GM18508 (cell line): ENCODE measurements at regions not wholly inside any gene's neighbourhood (a gene's known extent, or its start where the extent isn't known, plus 50 kb on each side); places are given as distances from the start of the nearest gene placed in this dataset.

Experiments used
- ATAC-seq: cut with Tn5 transposase; IDR thresholded peaks from one replicate; pipeline ENCODE4 v1.9.1; 2021; ENCODE audit warnings: moderate number of reproducible peaks; ENCODE audit not compliant: insufficient read depth, unreplicated experiment

DNA sequence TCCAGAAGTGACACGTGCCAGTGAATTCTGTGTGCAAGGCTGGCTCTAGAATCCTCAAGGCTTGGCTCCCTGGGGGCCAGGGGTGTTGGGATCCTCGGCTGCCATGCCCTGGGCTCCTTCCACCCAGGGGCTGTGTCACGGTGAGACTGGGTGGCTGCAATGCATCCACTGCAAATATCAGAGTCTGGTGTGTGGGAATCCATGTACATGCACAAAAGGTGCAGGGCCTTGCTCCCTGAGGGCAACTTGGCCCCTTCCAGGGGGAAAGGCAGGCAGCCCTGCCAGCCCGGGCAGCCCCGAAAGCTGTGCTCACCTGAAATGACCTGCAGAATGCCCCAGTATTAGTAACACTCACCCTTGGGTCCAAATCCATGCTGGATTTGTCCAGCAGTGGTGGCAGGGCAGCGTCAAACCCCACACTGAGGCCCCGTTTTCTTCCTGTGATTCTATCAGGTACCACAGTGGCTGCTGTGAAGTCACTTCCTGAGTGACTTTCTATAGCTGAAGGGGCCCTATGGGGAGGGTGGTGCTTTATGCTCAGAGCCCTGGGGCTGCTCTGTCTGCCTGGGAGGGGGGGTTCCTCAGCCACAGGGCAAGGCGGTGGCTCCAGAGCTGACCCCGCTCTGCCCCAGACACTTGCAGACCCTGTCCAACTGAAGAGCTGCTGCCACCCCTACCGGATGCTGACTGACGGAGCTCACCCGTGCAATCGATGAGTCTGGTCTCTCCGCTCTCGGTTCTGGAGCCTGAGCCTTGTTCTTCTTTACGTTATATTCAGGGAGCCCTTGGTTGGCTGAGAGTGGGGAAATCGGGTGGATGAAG is 317.7 kb downstream of the GLRX3 start:
- no peak for ATAC-seq

DNA sequence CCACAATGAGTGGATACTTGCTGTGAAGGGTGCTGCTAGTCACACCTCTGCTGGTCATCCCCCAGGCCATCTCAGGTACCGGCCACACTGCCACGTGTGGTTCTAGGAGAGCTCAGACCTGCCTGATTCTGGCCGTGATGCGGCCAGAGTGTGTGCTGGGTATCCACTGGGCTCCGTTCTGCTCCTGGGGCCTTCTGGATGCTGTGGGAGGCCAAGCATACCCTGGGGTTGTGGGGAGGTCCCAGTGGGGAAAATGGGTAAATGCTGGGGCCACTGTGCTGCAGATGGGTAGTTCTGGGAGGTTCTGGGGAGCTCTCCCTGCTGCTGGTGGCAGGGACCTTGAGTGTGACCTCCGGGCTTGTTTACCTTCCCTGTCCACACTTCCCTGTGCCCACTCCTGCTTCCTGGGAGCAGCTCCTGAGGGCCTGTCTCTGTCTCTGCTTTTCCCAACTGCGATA is 318.4 kb downstream of the GLRX3 start:
- ATAC-seq: no peak

DNA sequence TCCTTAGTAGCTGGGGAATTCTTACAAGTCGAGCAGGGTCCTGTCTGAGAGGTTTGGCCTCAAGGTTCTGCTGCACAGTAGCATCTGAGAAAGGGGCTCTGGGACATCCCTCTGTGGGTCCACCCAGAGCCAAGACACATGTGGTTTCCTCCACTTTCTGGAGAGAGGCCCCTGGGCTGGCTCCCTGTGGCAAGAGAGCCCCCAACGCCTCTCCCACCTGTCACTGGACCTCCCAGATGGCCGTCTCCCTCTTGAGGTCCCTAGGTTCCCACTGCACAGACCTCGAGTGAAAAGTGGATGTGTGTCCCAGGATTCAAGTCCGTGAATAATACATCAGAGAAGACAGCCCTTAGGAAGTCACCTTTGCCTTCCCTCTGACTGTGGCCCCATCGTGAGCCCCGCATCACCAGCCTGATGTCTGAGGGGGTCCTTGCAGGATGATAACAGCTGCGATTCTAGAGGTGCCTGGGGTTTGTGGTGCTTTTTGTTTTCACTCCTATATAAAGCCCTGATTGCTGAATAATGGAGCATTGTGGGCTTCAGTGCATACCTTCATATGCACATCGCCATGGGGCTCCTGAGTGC is 319.0 kb downstream of the GLRX3 start:
- no peak for ATAC-seq

DNA sequence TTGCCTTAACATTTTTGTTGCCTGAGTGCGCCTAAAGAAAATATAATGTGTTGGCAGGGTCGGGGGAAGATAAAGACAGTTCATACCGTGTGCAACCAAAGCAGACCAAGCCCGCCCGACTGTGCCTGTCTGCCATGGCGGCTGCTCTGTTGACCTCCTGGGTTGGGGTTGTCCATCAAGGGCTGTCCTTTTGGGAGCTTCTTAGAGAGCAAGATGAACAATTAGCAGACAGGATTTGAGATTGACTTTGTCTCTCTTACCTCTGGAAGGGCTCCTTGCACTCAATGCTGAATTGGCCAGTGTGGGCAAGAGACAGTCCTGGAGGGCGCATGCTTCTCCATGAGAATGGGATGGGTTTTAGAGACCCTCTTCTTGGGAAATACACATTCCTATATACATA is 319.6 kb downstream of the GLRX3 start:
- no peak for ATAC-seq

DNA sequence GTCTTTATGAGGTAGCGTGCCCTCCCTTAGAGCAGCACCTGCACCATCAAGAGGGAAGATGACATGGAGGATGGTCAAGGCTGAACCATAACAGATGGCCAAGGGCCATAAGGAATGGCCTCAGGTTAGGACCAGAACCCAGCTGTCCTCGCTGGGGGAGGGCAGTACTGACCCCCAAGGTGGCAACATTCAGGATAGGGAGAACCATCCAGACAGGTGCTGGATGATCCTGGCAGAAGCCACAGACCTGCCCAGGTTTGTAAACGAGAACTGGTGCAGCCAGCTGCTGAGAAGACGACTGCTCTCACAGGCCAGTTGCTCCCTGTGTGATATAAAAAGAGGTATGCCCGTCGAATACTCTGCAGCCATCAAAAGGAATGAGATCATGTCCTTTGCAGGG is 320.4 kb downstream of the GLRX3 start:
- ATAC-seq: no peak

DNA sequence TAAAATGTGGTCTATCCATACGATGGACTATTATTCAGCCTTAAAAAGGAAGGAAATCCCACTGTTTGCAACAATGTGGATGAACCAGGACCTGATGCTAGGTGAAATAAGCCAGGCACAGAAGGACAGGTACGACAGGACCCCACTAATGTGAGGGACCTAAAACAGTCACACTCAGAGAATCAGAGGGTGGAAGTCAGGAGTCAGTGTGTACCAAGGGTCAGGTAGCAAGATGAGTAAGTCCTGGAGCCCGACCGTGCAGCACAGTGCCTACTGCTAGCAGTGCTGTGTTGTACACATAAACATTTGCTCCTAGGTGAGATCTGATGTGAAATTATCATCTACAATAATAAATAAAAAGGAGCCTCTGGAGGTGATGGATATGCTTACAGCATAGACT is 322.3 kb downstream of the GLRX3 start:
- ATAC-seq: no peak

DNA sequence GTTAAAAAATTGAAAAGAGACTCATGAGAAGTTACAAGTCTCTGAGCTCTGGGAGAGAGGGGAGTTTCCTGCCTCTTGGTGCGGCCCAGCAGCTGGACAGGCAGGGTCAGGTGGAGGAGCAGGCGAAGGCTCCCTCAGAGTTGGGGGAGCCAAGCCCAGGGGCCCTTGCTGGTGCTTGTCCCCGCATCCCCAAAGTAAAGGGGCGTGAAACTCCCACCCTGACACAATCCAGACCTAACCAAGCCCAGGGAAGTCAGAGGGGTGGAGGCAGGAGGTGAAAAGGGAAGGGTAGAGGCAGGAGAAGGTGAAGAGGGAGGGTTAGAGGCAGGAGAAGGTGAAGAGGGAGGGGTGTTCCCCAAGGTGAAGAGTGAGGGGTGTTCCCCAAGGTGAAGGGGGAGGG is 322.8 kb downstream of the GLRX3 start:
- ATAC-seq: no peak

DNA sequence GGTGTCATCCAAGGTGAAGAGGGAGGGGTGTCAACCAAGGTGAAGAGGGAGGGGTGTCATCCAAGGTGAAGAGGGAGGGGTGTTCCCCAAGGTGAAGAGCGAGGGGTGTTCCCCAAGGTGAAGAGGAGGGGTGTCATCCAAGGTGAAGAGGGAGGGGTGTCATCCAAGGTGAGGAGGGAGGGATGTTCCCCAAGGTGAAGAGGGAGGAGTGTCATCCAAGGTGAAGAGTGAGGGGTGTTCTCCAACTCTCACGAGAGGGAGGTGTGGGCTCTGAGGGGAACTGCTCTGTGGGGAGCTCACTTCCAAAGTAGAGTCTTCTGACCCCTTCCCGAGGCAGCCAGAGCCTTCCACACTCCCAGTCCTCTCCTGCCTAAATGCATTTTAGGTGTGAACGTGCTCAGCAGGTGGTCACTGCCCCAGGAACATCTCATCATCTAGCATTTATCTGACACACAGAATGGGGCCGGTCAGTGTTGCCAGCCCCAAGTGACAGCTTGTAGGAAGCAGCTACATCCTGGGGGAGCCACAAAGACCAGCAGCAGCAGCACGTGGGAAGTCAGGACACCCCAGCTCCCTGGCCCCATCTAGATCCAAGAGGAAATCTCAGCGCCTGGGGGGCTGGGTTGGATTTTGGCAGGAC is 323.8 kb downstream of the GLRX3 start:
- ATAC-seq: no peak

DNA sequence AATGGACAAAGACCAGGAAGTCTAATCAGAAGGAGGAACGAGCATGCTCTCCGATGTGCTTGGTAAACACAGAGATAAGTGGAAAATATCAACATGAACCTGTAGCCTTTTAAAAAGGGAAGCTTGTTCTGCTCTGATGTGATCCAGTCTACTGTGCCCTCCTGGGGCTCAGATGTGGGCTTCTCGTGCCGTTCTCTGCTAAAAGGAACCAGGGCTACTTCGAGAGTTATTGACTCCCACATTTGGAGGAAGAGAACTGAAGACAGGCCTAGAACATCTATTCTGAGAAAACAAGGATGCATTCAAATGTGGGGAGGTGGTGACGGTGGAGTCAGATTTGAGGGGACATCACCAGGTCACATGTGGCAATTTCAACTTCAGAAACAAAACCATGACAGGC is 325.4 kb downstream of the GLRX3 start:
- no peak for ATAC-seq

DNA sequence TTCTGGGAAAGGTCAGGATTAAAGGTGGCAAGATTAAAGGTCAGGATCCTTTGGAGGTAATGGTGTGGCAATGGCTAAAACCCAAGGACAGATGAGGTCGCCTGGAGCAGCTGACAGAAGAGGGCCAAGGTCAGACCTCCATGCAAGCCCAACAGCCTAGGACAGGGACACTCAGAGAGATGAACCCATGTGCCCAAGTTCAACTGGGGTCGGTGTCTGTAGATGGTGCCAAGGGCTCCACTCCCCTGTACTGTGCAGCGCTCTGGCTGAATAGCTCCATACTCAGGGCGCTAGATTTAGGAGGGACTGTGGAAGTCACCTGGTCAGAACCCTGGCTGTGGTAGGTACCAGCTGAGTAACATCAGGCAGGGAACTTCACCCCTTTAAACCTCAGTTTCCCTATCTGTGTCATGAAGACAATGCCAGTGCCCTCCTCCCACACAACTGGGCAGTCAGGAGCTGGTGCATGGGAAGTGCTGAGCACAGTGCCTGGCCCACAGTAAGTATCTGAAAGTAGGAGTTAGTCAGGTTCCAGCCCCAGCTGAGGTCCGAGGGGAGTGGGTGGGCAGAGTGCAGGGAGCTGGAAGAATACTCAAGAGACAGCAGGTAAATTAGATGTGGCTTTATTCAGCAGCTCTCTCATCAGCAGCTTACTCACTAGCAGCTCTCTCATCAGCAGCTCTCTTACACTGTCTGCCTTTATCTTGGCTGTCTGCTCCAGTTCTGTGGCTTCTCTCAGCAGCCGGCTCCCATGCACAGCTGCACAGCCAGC is 327.1 kb downstream of the GLRX3 start:
- no peak for ATAC-seq

DNA sequence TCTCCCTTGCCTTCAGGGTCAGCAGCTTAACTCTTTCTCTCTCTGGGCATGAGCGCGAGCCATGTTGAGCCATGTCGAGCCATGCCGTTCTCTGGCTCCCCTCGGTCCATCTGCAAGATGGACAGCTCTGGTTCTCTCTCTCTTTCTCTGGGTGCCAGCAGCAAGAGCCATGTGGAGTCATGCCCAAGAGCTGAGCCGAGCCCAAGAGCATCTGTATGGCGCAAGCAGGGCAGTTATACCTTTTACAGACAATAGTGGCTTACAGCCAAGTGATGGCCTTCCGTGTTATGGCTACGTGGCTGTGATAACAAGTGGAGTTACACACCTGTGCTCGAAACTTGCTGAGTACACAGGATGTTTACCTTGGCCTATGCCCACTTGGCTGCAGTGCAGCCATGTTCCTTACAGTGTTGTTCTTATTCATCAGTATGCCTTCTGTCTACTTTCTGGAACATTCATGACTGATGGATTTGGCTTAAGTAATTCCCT is 327.7 kb downstream of the GLRX3 start:
- no peak for ATAC-seq

DNA sequence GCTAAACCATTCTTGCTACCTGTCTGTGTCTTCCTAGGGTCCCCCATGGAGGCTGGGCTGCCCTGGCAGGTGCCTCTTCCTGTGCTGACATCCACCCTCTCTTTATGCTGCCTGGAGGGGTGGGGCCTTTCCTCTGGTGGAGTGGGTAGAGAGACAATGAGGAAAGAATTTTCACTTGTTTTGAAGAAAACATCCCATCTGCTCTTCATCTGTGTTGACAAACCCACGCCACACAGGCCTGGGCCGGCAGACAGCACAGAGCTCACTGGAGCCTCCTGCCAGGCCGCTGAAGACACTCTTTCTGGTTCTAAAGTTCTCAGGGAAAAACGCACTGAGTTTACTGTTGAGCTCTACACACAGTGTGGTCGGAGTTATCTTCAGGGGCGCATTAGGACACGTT is 328.2 kb downstream of the GLRX3 start:
- ATAC-seq: no peak

DNA sequence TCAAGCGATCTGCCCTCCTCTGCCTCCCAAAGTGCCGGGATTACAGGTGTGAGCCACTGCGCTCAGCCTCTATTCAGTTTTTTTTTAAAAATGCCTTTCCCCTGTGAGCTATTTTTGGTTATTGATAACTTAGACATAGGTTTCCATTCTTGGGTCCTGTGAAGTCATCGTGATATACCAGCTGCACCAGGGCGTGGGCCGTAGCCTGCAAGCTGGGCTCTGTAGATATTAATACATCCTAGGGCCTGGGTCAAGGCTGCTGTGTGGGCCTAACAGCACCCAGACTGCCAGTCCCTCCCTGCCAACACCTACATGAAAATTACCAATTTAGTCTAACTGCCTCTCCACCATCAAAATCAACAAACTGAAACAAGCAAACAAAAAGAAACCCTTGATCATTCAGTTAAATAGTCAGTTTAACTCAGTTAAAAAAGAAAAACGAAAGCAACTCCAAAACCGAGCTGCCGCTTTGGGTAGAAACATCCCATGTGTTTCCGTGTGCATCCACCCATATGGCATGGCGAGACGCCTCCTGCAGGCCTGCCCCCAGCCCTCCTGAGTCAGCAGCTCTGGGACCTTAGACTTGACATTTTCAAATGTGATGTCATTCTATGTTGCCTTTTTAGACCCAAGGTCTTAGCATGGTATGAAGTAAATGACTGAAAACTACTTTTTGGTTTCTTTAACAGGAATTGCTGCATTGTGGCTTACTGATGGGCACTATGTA is 330.2 kb downstream of the GLRX3 start:
- ATAC-seq: no peak

DNA sequence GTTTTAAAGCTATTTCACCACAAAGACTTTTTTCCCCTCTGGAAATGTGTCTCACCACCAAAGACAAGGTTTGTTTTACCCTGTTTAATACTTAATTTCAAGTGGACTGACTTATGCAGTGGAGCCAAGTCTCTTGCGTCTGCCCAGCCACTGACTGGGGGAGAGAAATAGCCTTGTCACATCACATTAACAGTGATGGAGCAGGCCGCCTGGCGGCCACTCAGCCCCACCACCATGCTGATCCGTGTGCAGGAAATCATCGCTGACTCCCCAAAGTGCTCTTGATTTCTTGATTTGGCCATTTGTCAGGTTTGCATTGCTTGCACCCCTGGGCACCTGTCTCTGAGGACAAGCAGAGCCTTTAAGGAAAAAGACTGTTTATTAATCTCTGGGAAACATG is 334.1 kb downstream of the GLRX3 start:
- ATAC-seq: no peak

DNA sequence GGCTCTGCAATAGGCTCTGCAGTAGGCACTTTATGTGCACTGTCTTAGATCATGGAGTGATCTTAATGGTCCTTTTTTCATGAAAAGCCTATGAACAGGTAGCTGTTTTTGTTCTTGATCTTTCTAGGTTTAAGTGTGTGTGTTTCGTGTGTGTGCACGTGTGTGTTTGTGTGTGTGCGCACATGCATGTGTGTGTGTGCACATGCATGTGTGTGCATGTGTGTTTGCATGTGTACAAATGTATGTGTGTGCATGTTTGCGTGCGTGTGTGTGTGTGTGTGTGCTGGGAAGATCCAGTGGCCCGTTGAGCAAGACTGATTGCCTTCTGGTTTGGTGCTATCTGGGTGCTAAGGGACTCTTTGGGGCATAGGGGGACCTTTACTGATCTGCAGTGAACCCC is 334.8 kb downstream of the GLRX3 start:
- no peak for ATAC-seq

DNA sequence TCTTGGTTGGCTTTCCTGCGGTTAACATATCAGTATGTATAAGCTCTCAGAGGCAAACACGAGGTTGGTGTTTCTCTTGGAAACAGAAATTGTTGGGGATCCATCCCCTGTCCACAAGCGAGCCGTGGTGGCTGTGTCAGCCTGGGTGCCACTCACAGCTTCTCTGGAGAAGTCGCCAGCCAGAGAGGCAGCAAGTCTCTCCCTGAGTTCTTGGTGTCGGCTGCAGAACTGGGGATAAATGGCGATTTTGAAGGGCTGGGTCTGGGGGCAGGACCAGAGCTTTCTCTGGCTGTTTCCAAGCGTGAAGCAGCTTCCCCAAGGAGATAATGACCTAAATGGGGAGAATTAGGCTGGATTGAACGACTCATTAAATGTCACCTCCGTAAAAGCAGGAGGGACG is 335.3 kb downstream of the GLRX3 start:
- ATAC-seq: no peak

DNA sequence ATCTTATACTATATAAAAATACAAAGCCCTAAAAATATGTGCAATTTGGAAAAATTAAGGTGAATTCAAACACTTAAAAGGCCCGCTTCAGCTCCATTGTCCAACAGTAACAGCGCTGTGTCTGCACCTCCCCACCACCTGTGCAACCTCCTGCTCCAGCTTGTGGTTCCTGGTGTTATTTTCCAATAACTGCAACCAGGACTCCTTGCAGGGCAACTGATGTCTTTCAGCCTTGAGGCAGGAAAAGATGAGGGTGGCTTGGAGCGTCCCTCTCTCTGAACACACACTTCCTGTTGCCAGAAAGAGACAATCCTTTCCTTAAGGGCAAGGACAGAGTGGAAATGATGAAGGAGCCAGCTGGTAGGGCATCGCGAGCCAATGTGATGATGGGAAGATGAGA is 336.0 kb downstream of the GLRX3 start:
- no peak for ATAC-seq

DNA sequence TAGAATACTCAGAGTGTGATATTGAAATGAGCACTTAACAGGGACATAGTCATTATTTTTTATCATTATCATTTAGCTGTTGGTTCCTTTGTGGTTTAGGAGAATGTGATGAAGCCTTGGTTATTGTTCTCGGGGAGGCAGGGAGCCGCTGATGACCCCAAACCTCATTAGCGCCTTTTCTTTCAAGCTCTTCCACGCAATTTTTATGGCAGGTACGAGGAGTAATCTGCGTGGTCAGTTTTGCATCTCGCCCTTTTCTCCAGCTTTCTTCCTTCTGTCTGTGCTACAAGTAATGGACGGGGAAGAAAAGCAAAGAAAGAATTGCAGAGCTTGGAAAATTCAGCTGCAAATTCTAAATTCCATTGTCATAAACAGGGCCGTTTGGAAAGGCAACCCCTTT is 338.4 kb downstream of the GLRX3 start:
- ATAC-seq: no peak

DNA sequence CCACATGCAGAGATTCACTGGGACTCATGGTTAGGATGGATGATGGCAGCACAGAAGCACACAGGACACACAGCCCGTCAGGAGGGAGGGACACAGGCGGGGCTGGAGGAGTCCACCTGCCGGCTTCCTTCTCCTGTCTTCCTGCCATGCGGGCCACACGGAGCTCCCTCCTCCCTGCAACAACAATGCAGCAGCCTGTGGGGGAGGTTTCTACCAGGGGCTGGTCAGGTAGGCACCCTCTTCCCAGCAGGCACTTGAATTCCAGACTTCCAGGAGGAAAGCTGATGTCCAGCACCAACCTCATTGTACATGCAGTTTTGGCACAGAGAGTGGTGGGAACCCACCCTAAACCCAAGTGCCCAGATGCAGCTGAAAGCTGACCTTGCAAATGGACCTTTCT is 341.2 kb downstream of the GLRX3 start:
- no peak for ATAC-seq

DNA sequence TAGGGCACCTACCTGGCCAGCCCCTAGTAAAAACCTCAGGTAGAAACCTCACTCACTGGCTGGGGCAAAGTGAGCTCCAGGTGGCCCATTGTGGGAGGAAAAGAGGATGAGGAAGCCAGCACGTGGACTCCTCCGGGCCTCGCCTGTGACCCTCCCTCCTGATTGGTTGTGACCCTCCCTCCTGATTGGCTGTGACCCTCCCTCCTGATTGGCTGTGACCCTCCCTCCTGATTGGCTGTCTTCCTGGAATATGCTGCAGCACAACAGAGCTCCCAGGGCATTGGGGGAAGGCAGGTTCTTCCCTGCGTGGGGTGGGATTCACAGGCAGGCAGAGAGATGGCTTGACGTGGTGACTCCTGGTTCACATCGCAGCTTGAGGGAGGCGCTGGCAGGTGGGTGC is 343.0 kb downstream of the GLRX3 start:
- ATAC-seq: no peak
